HL-60 (cell line): ENCODE measurements at regions not wholly inside any gene's neighbourhood (a gene's known extent, or its start where the extent isn't known, plus 50 kb on each side); places are given as distances from the start of the nearest gene placed in this dataset.

Experiments
- CTCF ChIP-seq: IDR thresholded peaks from one replicate; pipeline ENCODE4 v1.5.1; 2011; ENCODE audit warnings: low read length, control low read depth, inconsistent platforms; ENCODE audit not compliant: insufficient read depth
- REST ChIP-seq: IDR thresholded peaks from 2 replicates; pipeline ENCODE4 v1.6.1; 2012; ENCODE audit warnings: low read depth; ENCODE audit not compliant: insufficient replicate concordance

- TF ChIP-seq REST (no peak), CTCF (no peak)
Measured at GRCh38 chr4:102403116-102403515, 57.8 kb upstream of the SLC39A8 start.
